OCI-M1 (cell line): ENCODE measurements at regions not wholly inside any gene's neighbourhood (a gene's known extent, or its start where the extent isn't known, plus 50 kb on each side); places are given as distances from the start of the nearest gene placed in this dataset.
"Not testable (repeated sequence)": the region's sequence is repeated elsewhere in the genome, so short reads cannot be mapped to it uniquely, and the experiment has no call there.

Source experiments
- DNase-seq: peaks from one replicate; lab custom pipeline; 2025; lab: John Stamatoyannopoulos, UW

- DNase-seq: no peak
Observed at GRCh38 chr2:84373391-84373790, 85.7 kb downstream of the SUCLG1 start.

- no peak for DNase-seq
Observed at GRCh38 chr2:84362541-84362940, 96.5 kb downstream of the SUCLG1 start.

GRCh38 chr2:84338069-84338468, 121.0 kb downstream of the SUCLG1 start:
- no peak for DNase-seq

GRCh38 chr2:84327645-84328249, 131.3 kb downstream of the SUCLG1 start:
- no peak for DNase-seq

- DNase-seq: no peak
Observed at GRCh38 chr2:84326831-84327432, 132.1 kb downstream of the SUCLG1 start.

- no peak for DNase-seq
Observed at GRCh38 chr2:84323890-84324289, 135.2 kb downstream of the SUCLG1 start.

- DNase-seq: no peak
Observed at GRCh38 chr2:84320940-84321339, 138.1 kb downstream of the SUCLG1 start.

- no peak for DNase-seq
Observed at GRCh38 chr2:84319581-84319980, 139.5 kb downstream of the SUCLG1 start.

GRCh38 chr2:84317135-84317534, 141.9 kb downstream of the SUCLG1 start:
- no peak for DNase-seq

- peak; percentile 85 for DNase-seq
Observed at GRCh38 chr2:84314901-84315330, 144.2 kb downstream of the SUCLG1 start.

GRCh38 chr2:84314250-84314649, 144.8 kb downstream of the SUCLG1 start:
- DNase-seq: no peak

- no peak for DNase-seq
Observed at GRCh38 chr2:84309281-84309680, 149.8 kb downstream of the SUCLG1 start.

- no peak for DNase-seq
Observed at GRCh38 chr2:84306361-84306760, 152.7 kb downstream of the SUCLG1 start.

- DNase-seq: peak; percentile 60
Observed at GRCh38 chr2:84302513-84303412, 156.3 kb downstream of the SUCLG1 start.

- DNase-seq: no peak
Observed at GRCh38 chr2:84301717-84302116, 157.4 kb downstream of the SUCLG1 start.

GRCh38 chr2:84300696-84301029, 158.4 kb downstream of the SUCLG1 start:
- DNase-seq: no peak

- DNase-seq: not testable (repeated sequence)
Observed at GRCh38 chr2:84300001-84300695, 158.9 kb downstream of the SUCLG1 start.

- DNase-seq: no peak
Observed at GRCh38 chr2:84299211-84299775, 159.8 kb downstream of the SUCLG1 start.

- DNase-seq: no peak
Observed at GRCh38 chr2:84297155-84297554, 161.9 kb downstream of the SUCLG1 start.

GRCh38 chr2:84293791-84294380, 165.2 kb downstream of the SUCLG1 start:
- DNase-seq: no peak

- DNase-seq: no peak
Observed at GRCh38 chr2:84292545-84292944, 166.5 kb downstream of the SUCLG1 start.

- DNase-seq: no peak
Observed at GRCh38 chr2:84290537-84290936, 168.5 kb downstream of the SUCLG1 start.
